GM19035 (cell line): ENCODE measurements at regions not wholly inside any gene's neighbourhood (a gene's known extent, or its start where the extent isn't known, plus 50 kb on each side); places are given as distances from the start of the nearest gene placed in this dataset.

Experiments
- ATAC-seq: cut with Tn5 transposase; IDR thresholded peaks from one replicate; pipeline ENCODE4 v1.9.1; 2021; ENCODE audit not compliant: unreplicated experiment

GRCh38 chr1:191634801-191635508, 523.3 kb upstream of the RGS18 start:
- no peak for ATAC-seq

DNA sequence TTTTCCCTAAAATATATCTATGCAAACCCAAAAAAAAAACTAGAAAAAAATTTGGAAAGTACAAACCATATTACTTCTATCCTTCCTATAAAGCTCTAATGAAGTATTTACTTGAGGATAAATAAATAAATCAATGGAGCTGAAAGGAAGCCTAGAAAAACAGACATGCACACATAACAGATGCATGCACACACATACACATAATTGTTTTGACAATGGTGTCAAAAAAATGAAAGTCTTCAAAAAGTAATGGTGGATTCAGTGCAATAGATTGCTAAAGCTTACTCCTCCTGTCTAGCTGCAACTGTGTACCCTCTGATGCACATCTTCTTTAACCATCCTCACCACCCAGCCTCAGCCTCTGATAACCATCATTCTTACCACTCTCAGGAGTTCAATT, 521.9 kb upstream of the RGS18 start:
- no peak for ATAC-seq

GRCh38 chr1:191641420-191642260, 516.6 kb upstream of the RGS18 start:
- ATAC-seq = no peak

DNA sequence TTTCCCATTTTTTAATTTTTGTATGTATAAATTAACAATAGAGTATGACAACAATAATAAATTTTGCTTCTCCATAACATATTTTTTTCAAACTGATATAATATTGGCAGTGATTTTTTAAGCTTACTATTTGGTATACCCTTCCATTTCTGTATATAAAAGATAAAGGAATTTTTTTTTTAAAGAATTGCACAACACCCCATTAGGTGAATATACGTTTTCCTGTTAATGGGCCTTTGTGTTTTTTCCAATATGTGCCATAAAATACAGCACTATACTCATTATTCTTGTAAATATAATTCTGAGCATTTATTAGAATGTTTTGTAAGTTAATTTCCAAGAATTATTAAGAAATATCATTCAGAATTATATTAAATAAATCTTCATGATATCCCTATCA, 515.2 kb upstream of the RGS18 start:
- no peak for ATAC-seq

- ATAC-seq = no peak
These were observed 509.3 kb upstream of the RGS18 start for GRCh38 chr1:191648939-191649338.

- ATAC-seq = no peak
These were observed 496.2 kb upstream of the RGS18 start for GRCh38 chr1:191662051-191662450.

DNA sequence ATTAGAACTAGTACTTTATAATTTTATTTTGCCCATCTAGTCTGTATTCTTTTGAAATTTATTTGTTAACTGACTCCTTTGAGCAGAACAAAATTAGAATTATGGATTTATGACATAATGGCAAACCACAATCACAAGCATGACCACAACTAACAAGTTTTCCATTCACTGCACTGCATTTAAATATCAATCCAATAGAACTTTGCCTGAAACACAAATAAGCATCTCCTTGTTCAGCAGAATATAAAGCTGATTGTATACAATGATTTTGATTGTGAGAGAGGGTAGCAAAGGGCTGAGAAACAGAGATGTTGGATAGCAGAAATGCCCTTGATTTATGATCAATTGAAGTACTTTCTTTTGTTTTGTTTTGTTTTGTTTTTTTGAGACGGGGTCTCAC, 495.5 kb upstream of the RGS18 start:
- ATAC-seq = no peak

GRCh38 chr1:191668525-191668924, 489.7 kb upstream of the RGS18 start:
- no peak for ATAC-seq

DNA sequence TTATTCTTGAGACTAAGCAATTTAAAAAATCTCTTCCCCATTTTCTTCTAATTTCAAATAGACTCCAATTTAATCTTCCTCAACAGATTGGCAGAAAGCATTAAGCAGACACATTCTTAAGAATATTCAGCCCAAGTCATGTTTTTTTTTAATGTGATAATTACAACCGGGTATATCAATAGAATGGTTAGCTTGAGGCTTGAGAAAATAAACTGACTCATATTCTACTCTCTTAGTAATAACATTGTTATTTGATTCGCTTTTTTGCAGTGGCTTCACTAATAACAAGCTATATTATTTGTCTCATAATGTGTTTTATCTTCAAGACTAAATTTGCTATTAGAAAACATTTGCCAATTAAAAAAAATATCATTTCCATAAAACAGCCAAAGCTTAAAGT, 488.6 kb upstream of the RGS18 start:
- ATAC-seq = no peak

DNA sequence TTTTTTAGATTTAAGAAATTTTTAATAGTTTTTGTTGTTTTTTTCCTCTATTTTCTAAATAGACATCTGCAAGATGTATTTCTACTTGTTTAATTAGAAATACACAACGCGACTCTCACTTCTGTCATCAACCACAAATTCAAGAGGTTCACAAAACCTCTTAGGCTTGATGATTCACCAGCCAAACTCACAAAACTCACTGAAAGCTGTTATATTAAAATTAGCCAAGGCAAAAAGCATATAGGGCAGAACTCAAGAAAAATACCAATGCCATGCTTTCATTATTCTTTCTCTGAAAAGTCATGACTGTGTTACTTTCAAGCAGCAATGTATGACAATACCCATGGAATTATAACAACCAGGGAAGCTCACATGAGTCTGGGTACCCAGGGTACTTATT, 487.0 kb upstream of the RGS18 start:
- no peak for ATAC-seq

DNA sequence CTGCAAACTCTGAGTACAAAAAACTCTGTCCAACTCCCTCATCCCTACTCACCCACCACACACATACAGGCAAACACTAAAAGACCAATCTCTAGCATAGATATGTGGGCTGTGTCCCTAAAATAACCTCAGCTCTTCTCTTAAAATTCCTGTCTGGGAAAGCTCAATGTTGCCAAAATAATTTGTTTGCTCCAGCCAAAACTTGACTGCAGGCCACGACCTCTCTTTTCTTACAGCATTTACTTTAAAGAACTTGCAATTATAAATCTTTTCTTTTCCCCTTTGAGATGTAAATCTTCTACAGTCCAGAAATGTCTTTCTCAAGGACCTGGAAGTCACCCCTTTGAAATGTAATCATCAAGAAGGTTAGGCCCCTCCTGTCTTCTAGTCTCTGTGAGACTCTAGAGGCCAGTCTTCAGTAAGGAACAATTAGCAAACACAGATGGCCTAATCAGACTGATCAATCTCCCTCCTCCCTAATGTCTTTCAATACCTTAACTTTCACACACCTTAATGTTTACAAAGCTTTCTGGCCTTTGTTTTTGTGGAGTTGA, 483.6 kb upstream of the RGS18 start:
- ATAC-seq = no peak

DNA sequence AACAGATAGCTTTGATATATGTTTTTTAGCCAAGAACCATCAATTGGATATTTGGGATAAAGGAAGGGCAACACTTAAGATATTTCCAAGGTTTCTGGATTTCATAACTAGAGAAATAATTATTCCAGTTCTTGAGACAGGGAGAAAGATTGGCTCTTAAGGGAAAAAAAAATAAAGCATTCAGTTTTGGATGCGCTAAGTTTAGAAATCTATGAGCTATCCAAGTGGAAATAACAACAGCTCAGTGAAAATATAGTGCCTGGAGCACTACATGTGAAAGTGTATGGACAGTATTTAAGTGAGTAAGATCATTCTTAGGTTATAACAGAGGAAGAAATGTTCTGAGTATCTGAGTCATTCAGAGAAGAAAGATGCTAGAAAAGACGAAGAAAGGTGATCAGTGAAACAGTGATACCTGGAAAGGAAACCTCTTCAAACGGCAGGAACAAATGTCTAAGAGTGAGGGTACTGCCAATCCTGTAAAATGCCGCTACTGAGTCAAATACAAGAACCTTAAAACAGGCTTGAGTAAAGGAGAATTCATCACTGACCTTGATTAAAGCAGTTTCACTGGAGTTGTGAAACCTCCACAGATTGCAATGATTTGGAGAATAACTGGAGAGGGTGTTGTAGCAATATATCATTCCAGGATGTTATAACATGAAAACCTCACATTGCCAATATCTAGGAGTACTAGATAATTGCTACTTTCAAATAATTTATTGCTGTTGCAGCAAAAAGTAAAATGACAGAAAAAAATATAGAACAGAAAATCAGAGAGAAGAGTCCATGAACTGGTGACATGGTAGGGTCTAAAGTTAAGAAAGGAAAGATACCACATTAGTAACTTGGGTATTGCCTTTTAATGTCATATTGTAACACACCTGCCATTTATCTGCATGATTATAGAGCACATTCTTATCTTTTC, 482.1 kb upstream of the RGS18 start:
- no peak for ATAC-seq

- no peak for ATAC-seq
These were observed 472.6 kb upstream of the RGS18 start for GRCh38 chr1:191685669-191686068.

DNA sequence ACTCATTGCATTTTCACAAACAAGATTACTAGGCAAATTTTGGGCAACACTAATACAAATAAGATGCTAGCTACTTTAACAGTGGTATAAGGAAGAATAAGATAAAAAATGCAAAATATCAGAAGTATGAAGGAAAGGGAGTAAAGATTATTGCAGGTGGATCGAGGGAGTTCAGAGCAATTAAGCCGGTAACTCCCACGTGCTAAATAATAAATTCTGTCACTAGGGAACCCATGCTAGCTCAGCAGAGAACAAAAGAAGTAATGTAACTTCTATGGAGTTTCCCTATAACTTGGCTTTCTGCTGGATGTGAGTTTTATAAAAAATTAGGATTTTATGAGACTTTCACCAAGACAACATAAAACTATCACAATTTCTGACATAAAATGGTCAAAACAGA, 470.5 kb upstream of the RGS18 start:
- ATAC-seq = no peak

- ATAC-seq = no peak
These were observed 467.3 kb upstream of the RGS18 start for GRCh38 chr1:191690931-191691330.

- ATAC-seq = no peak
These were observed 464.5 kb upstream of the RGS18 start for GRCh38 chr1:191693797-191694196.

DNA sequence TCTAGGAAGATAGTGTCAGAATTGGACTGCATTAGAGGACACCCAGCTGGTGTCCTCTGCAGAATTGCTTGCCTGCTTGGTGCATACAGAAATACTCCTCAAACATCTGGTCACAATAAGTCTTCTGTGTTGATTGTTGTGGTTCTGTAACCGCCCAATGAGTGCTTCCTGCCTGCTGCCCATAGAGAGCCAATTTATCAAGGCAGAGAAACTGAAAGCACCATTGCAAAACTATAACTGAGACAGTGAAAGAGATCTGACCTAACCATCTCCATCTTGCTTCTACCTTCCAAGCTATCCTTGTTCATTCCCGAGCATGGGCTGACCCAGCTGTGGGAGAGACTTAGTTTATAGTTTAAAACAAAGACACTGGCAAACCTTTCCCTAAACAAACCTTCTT, 462.4 kb upstream of the RGS18 start:
- peak; percentile 88 for ATAC-seq

GRCh38 chr1:191696354-191696753, 461.9 kb upstream of the RGS18 start:
- ATAC-seq = no peak

DNA sequence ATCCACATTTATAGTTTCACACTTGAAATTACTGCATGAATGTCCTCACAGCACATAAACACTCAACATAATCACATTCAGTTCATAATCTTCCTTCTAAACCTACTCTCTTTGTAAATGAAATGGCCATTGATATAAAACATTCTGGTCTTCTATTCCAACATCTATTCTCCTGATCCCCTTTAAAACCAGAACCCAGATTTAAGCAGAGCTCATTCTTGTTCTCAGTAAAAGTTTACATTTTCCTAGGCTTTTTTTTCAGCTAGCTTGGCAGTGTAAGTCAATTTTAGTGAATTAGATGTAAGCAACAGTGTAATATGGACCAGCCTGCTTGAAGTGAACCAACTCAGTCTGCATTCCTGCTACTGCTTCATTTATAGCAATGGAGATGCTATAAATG, 460.7 kb upstream of the RGS18 start:
- ATAC-seq = no peak

GRCh38 chr1:191698246-191698645, 460.0 kb upstream of the RGS18 start:
- no peak for ATAC-seq

- no peak for ATAC-seq
These were observed 458.9 kb upstream of the RGS18 start for GRCh38 chr1:191699343-191699742.
